ENCODE measurements at regions not wholly inside any gene's neighbourhood (a gene's known extent, or its start where the extent isn't known, plus 50 kb on each side); places are given as distances from the start of the nearest gene placed in this dataset.

GRCh38 chr6:132019586-132019985 lies 68.4 kb upstream of the CCN2 start:
- Histone ChIP-seq H3K4me3 (ENCODE audit: low read depth in 1 of 5, low read length in 5 of 5) (no peak overlapping the region), H3K36me3 (ENCODE audit: control insufficient read depth in 5 of 5, insufficient read depth in 5 of 5, low read length in 5 of 5) (no peaks in the 10 kb centered on the region), H3K27me3 (ENCODE audit: control insufficient read depth in 5 of 5, insufficient read depth in 4 of 5, low read length in 5 of 5) (no peaks in the 10 kb centered on the region), H3K27ac (ENCODE audit: low read depth, low read length) (no peak overlapping the region), H3K9me3 (ENCODE audit: control insufficient read depth in 5 of 5, low read length in 5 of 5) (no peaks in the 10 kb centered on the region), H3K9ac (ENCODE audit: low read length in 5 of 5) (no peak overlapping the region), H3K4me1 (ENCODE audit: control insufficient read depth in 5 of 5, insufficient read depth in 5 of 5, low read length in 5 of 5) (no peaks in the 10 kb centered on the region)

GRCh38 chr6:132017942-132018341 lies 66.8 kb upstream of the CCN2 start:
- no peak overlapping the region for H3K4me3 ChIP-seq (ENCODE audit: low read depth in 1 of 5, low read length in 5 of 5)
- no peak overlapping the region for H3K27ac ChIP-seq (ENCODE audit: low read depth, low read length)
- no peaks in the 10 kb centered on the region for H3K36me3 ChIP-seq (ENCODE audit: control insufficient read depth in 5 of 5, insufficient read depth in 5 of 5, low read length in 5 of 5)
- no peaks in the 10 kb centered on the region for H3K9me3 ChIP-seq (ENCODE audit: control insufficient read depth in 5 of 5, low read length in 5 of 5)
- no peaks in the 10 kb centered on the region for H3K27me3 ChIP-seq (ENCODE audit: control insufficient read depth in 5 of 5, insufficient read depth in 4 of 5, low read length in 5 of 5)
- no peak overlapping the region for H3K9ac ChIP-seq (ENCODE audit: low read length in 5 of 5)
- H3K4me1 ChIP-seq (ENCODE audit: control insufficient read depth in 5 of 5, insufficient read depth in 5 of 5, low read length in 5 of 5), result no peaks in the 10 kb centered on the region

- Histone ChIP-seq H3K4me3 (ENCODE audit: low read depth in 1 of 5, low read length in 5 of 5) (no peak overlapping the region), H3K36me3 (ENCODE audit: control insufficient read depth in 5 of 5, insufficient read depth in 5 of 5, low read length in 5 of 5) (no peaks in the 10 kb centered on the region), H3K27me3 (ENCODE audit: control insufficient read depth in 5 of 5, insufficient read depth in 4 of 5, low read length in 5 of 5) (no peaks in the 10 kb centered on the region), H3K9me3 (ENCODE audit: control insufficient read depth in 5 of 5, low read length in 5 of 5) (no peaks in the 10 kb centered on the region), H3K27ac (ENCODE audit: low read depth, low read length) (no peak overlapping the region), H3K4me1 (ENCODE audit: control insufficient read depth in 5 of 5, insufficient read depth in 5 of 5, low read length in 5 of 5) (peaks cover 0 to 7% (median 0%) of the 10 kb centered on the region in 5 donors), H3K9ac (ENCODE audit: low read length in 5 of 5) (no peak overlapping the region)
Measured at GRCh38 chr6:132016396-132016795, 65.2 kb upstream of the CCN2 start.

GRCh38 chr6:132011582-132011981 lies 60.4 kb upstream of the CCN2 start:
- no peak overlapping the region for H3K27ac ChIP-seq (ENCODE audit: low read depth, low read length)
- H3K4me1 ChIP-seq (ENCODE audit: control insufficient read depth in 5 of 5, insufficient read depth in 5 of 5, low read length in 5 of 5), result peaks cover 0 to 7% (median 0%) of the 10 kb centered on the region in 5 donors
- H3K9me3 ChIP-seq (ENCODE audit: control insufficient read depth in 5 of 5, low read length in 5 of 5), result no peaks in the 10 kb centered on the region
- H3K9ac ChIP-seq (ENCODE audit: low read length in 5 of 5), result no peak overlapping the region
- no peaks in the 10 kb centered on the region for H3K27me3 ChIP-seq (ENCODE audit: control insufficient read depth in 5 of 5, insufficient read depth in 4 of 5, low read length in 5 of 5)
- no peak overlapping the region for H3K4me3 ChIP-seq (ENCODE audit: low read depth in 1 of 5, low read length in 5 of 5)
- H3K36me3 ChIP-seq (ENCODE audit: control insufficient read depth in 5 of 5, insufficient read depth in 5 of 5, low read length in 5 of 5), result no peaks in the 10 kb centered on the region

- Histone ChIP-seq H3K9me3 (ENCODE audit: control insufficient read depth in 5 of 5, low read length in 5 of 5) (no peaks in the 10 kb centered on the region), H3K27me3 (ENCODE audit: control insufficient read depth in 5 of 5, insufficient read depth in 4 of 5, low read length in 5 of 5) (no peaks in the 10 kb centered on the region), H3K4me3 (ENCODE audit: low read depth in 1 of 5, low read length in 5 of 5) (no peak overlapping the region), H3K27ac (ENCODE audit: low read depth, low read length) (no peak overlapping the region), H3K36me3 (ENCODE audit: control insufficient read depth in 5 of 5, insufficient read depth in 5 of 5, low read length in 5 of 5) (no peaks in the 10 kb centered on the region), H3K9ac (ENCODE audit: low read length in 5 of 5) (no peak overlapping the region), H3K4me1 (ENCODE audit: control insufficient read depth in 5 of 5, insufficient read depth in 5 of 5, low read length in 5 of 5) (peaks cover 0 to 7% (median 0%) of the 10 kb centered on the region in 5 donors)
Measured at GRCh38 chr6:132009175-132009574, 58.0 kb upstream of the CCN2 start.

GRCh38 chr6:132007474-132008190 lies 56.5 kb upstream of the CCN2 start:
- Histone ChIP-seq H3K36me3 (ENCODE audit: control insufficient read depth in 5 of 5, insufficient read depth in 5 of 5, low read length in 5 of 5) (no peaks in the 10 kb centered on the region), H3K9ac (ENCODE audit: low read length in 5 of 5) (no peak overlapping the region), H3K27me3 (ENCODE audit: control insufficient read depth in 5 of 5, insufficient read depth in 4 of 5, low read length in 5 of 5) (no peaks in the 10 kb centered on the region)

GRCh38 chr6:132005178-132005577 lies 54.0 kb upstream of the CCN2 start:
- Histone ChIP-seq H3K36me3 (ENCODE audit: control insufficient read depth in 5 of 5, insufficient read depth in 5 of 5, low read length in 5 of 5) (no peaks in the 10 kb centered on the region), H3K27me3 (ENCODE audit: control insufficient read depth in 5 of 5, insufficient read depth in 4 of 5, low read length in 5 of 5) (no peaks in the 10 kb centered on the region), H3K4me3 (ENCODE audit: low read depth in 1 of 5, low read length in 5 of 5) (no peak overlapping the region), H3K9ac (ENCODE audit: low read length in 5 of 5) (no peak overlapping the region), H3K27ac (ENCODE audit: low read depth, low read length) (no peak overlapping the region), H3K9me3 (ENCODE audit: control insufficient read depth in 5 of 5, low read length in 5 of 5) (peaks cover 0 to 9% (median 4%) of the 10 kb centered on the region in 5 donors), H3K4me1 (ENCODE audit: control insufficient read depth in 5 of 5, insufficient read depth in 5 of 5, low read length in 5 of 5) (no peaks in the 10 kb centered on the region)

More at GRCh38 chr6:132007474-132008190, 56.5 kb upstream of the CCN2 start:
- no peak overlapping the region for H3K4me3 ChIP-seq (ENCODE audit: low read depth in 1 of 5, low read length in 5 of 5)
- H3K4me1 ChIP-seq (ENCODE audit: control insufficient read depth in 5 of 5, insufficient read depth in 5 of 5, low read length in 5 of 5), result peaks cover 0 to 7% (median 0%) of the 10 kb centered on the region in 5 donors
- H3K27ac ChIP-seq (ENCODE audit: low read depth, low read length), result no peak overlapping the region
- H3K9me3 ChIP-seq (ENCODE audit: control insufficient read depth in 5 of 5, low read length in 5 of 5), result peaks cover 0 to 9% (median 4%) of the 10 kb centered on the region in 5 donors

- Histone ChIP-seq H3K27me3 (ENCODE audit: control insufficient read depth in 5 of 5, insufficient read depth in 4 of 5, low read length in 5 of 5) (no peaks in the 10 kb centered on the region), H3K9me3 (ENCODE audit: control insufficient read depth in 5 of 5, low read length in 5 of 5) (peaks cover 0 to 9% (median 4%) of the 10 kb centered on the region in 5 donors)
Measured at GRCh38 chr6:132004668-132005067, 53.5 kb upstream of the CCN2 start.

GRCh38 chr6:132003516-132004178 lies 52.5 kb upstream of the CCN2 start:
- H3K4me1 ChIP-seq (ENCODE audit: control insufficient read depth in 5 of 5, insufficient read depth in 5 of 5, low read length in 5 of 5), result peaks cover 0 to 10% (median 0%) of the 10 kb centered on the region in 5 donors
- H3K9me3 ChIP-seq (ENCODE audit: control insufficient read depth in 5 of 5, low read length in 5 of 5), result peaks cover 0 to 9% (median 4%) of the 10 kb centered on the region in 5 donors
- H3K9ac ChIP-seq (ENCODE audit: low read length in 5 of 5), result no peak overlapping the region

More at GRCh38 chr6:132004668-132005067, 53.5 kb upstream of the CCN2 start:
- Histone ChIP-seq H3K9ac (ENCODE audit: low read length in 5 of 5) (no peak overlapping the region), H3K27ac (ENCODE audit: low read depth, low read length) (no peak overlapping the region), H3K4me3 (ENCODE audit: low read depth in 1 of 5, low read length in 5 of 5) (no peak overlapping the region), H3K4me1 (ENCODE audit: control insufficient read depth in 5 of 5, insufficient read depth in 5 of 5, low read length in 5 of 5) (peaks cover 0 to 5% (median 0%) of the 10 kb centered on the region in 5 donors), H3K36me3 (ENCODE audit: control insufficient read depth in 5 of 5, insufficient read depth in 5 of 5, low read length in 5 of 5) (no peaks in the 10 kb centered on the region)

More at GRCh38 chr6:132003516-132004178, 52.5 kb upstream of the CCN2 start:
- Histone ChIP-seq H3K27me3 (ENCODE audit: control insufficient read depth in 5 of 5, insufficient read depth in 4 of 5, low read length in 5 of 5) (no peaks in the 10 kb centered on the region), H3K4me3 (ENCODE audit: low read depth in 1 of 5, low read length in 5 of 5) (no peak overlapping the region), H3K36me3 (ENCODE audit: control insufficient read depth in 5 of 5, insufficient read depth in 5 of 5, low read length in 5 of 5) (no peaks in the 10 kb centered on the region), H3K27ac (ENCODE audit: low read depth, low read length) (no peak overlapping the region)

Data from subcutaneous abdominal adipose tissue (tissue), 5 donors.